Cardiac muscle cell (in vitro differentiated cells and primary cell): ENCODE measurements at regions not wholly inside any gene's neighbourhood (a gene's known extent, or its start where the extent isn't known, plus 50 kb on each side); places are given as distances from the start of the nearest gene placed in this dataset.
A peak's percentile ranks its signal among the peaks of the same experiment; 100 is the strongest.

ENCODE experiments used
- DNase-seq, 2 donors: peaks; one replicate each; pipeline versions ENCODE4 v3.0.0 to v3.0.0-alpha.2; 2010 to 2017; ENCODE audit warnings: low read depth in 1 of 2, low spot score in 1 of 2
- H3K27ac ChIP-seq: fragments of 200-600 bp; sonication (generic); 2 replicates; pipeline ENCODE4 v1.5.1; 2016
- H3K27me3 ChIP-seq: fragments of 200-600 bp; sonication (generic); 2 replicates; pipeline ENCODE4 v1.6.0; 2016; ENCODE audit warnings: control low read depth
- H3K36me3 ChIP-seq: fragments of 200-600 bp; sonication (generic); 2 replicates; pipeline ENCODE4 v1.5.1; 2016; ENCODE audit warnings: control low read depth
- H3K4me1 ChIP-seq: fragments of 200-600 bp; sonication (generic); 2 replicates; pipeline ENCODE4 v1.8.1; 2017; ENCODE audit warnings: low read depth, mild to moderate bottlenecking, mixed run types
- H3K4me3 ChIP-seq: fragments of 200-600 bp; sonication (generic); 2 replicates; pipeline ENCODE4 v1.5.1; 2016; ENCODE audit warnings: mild to moderate bottlenecking
- H3K9me3 ChIP-seq: fragments of 200-600 bp; sonication (generic); 2 replicates; pipeline ENCODE4 v1.5.1; 2017; ENCODE audit warnings: low read depth, mild to moderate bottlenecking, control low read depth
- CTCF ChIP-seq: IDR thresholded peaks from 2 replicates; pipeline ENCODE4 v1.5.1; 2012; ENCODE audit warnings: low read depth, mild to moderate bottlenecking, low read length

- TF ChIP-seq CTCF, result no peak
- H3K27me3 ChIP-seq, result no peaks in the 10 kb centered on the region
Measured at GRCh38 chr11:109035284-109035683, 370.4 kb downstream of the DDX10 start.

GRCh38 chr11:109036011-109036410 is 371.1 kb downstream of the DDX10 start:
- TF ChIP-seq CTCF, result no peak
- no peaks in the 10 kb centered on the region for H3K27me3 ChIP-seq
- H3K4me1 ChIP-seq, result no peaks in the 10 kb centered on the region
- no peak overlapping the region for H3K27ac ChIP-seq
- no peak for DNase-seq
- no peaks in the 10 kb centered on the region for H3K36me3 ChIP-seq
- H3K4me3 ChIP-seq, result no peak overlapping the region
- H3K9me3 ChIP-seq, result no peaks in the 10 kb centered on the region

More at GRCh38 chr11:109035284-109035683, 370.4 kb downstream of the DDX10 start:
- Histone ChIP-seq H3K36me3 (no peaks in the 10 kb centered on the region), H3K4me1 (no peaks in the 10 kb centered on the region), H3K9me3 (no peaks in the 10 kb centered on the region), H3K27ac (no peak overlapping the region), H3K4me3 (no peak overlapping the region)
- no peak for DNase-seq

GRCh38 chr11:109037856-109038780 is 373.2 kb downstream of the DDX10 start:
- TF ChIP-seq CTCF, result peak; percentile 17
- H3K27me3 ChIP-seq, result no peaks in the 10 kb centered on the region
- DNase-seq, result peak in 1 of 2 donors; percentile 80
- no peak overlapping the region for H3K4me3 ChIP-seq
- no peaks in the 10 kb centered on the region for H3K4me1 ChIP-seq
- H3K36me3 ChIP-seq, result no peaks in the 10 kb centered on the region
- H3K9me3 ChIP-seq, result no peaks in the 10 kb centered on the region
- H3K27ac ChIP-seq, result no peak overlapping the region

GRCh38 chr11:109039611-109040010 is 374.7 kb downstream of the DDX10 start:
- TF ChIP-seq CTCF, result no peak
- Histone ChIP-seq H3K9me3 (no peaks in the 10 kb centered on the region), H3K4me3 (no peak overlapping the region), H3K27ac (no peak overlapping the region), H3K4me1 (no peaks in the 10 kb centered on the region), H3K27me3 (no peaks in the 10 kb centered on the region), H3K36me3 (no peaks in the 10 kb centered on the region)
- DNase-seq, result no peak

GRCh38 chr11:109040303-109040702 is 375.4 kb downstream of the DDX10 start:
- DNase-seq, result no peak
- H3K36me3 ChIP-seq, result no peaks in the 10 kb centered on the region
- TF ChIP-seq CTCF, result peak; percentile 11

More at GRCh38 chr11:109040303-109040702, 375.4 kb downstream of the DDX10 start:
- no peak overlapping the region for H3K27ac ChIP-seq
- H3K27me3 ChIP-seq, result no peaks in the 10 kb centered on the region
- no peaks in the 10 kb centered on the region for H3K4me1 ChIP-seq
- no peaks in the 10 kb centered on the region for H3K9me3 ChIP-seq
- H3K4me3 ChIP-seq, result no peak overlapping the region
